ENCODE measurements at regions not wholly inside any gene's neighbourhood (a gene's known extent, or its start where the extent isn't known, plus 50 kb on each side); places are given as distances from the start of the nearest gene placed in this dataset.

- H3K4me1 ChIP-seq, result no peaks in the 10 kb centered on the region
- no peaks in the 10 kb centered on the region for H3K36me3 ChIP-seq
- no peak overlapping the region for H3K27ac ChIP-seq
- H3K4me3 ChIP-seq, result no peak overlapping the region
- H3K27me3 ChIP-seq, result peaks cover 22% of the 10 kb centered on the region
- no peaks in the 10 kb centered on the region for H3K9me3 ChIP-seq
- no peak for ATAC-seq
- intact Hi-C loops (cut with DNase I), result no loop called here
- no peak for DNase-seq
- TF ChIP-seq CTCF (IDR thresholded peaks at IDR 0.05), result no peak
Measured at GRCh38 chr9:86636519-86636918, 282.3 kb upstream of the TUT7 start.

- no peak for TF ChIP-seq CTCF (IDR thresholded peaks at IDR 0.05)
- Histone ChIP-seq H3K4me3 (no peak overlapping the region), H3K9me3 (no peaks in the 10 kb centered on the region), H3K27me3 (peaks cover 22% of the 10 kb centered on the region), H3K27ac (no peak overlapping the region), H3K4me1 (no peaks in the 10 kb centered on the region), H3K36me3 (no peaks in the 10 kb centered on the region)
- ATAC-seq (no peak), DNase-seq (no peak)
- intact Hi-C loops (cut with DNase I), result no loop called here
Measured at GRCh38 chr9:86636038-86636437, 281.8 kb upstream of the TUT7 start.

GRCh38 chr9:86634501-86634900 is 280.3 kb upstream of the TUT7 start:
- Histone ChIP-seq H3K4me1 (no peaks in the 10 kb centered on the region), H3K27ac (no peak overlapping the region), H3K9me3 (no peaks in the 10 kb centered on the region), H3K4me3 (no peak overlapping the region), H3K27me3 (peaks cover 22% of the 10 kb centered on the region), H3K36me3 (no peaks in the 10 kb centered on the region)
- no peak for ATAC-seq
- intact Hi-C loops (cut with DNase I), result no loop called here
- no peak for TF ChIP-seq CTCF (IDR thresholded peaks at IDR 0.05)
- no peak for DNase-seq

GRCh38 chr9:86633945-86634344 is 279.7 kb upstream of the TUT7 start:
- DNase-seq (no peak), ATAC-seq (no peak)
- Histone ChIP-seq H3K4me1 (no peaks in the 10 kb centered on the region), H3K9me3 (no peaks in the 10 kb centered on the region), H3K27ac (no peak overlapping the region), H3K4me3 (no peak overlapping the region), H3K27me3 (peaks cover 22% of the 10 kb centered on the region), H3K36me3 (no peaks in the 10 kb centered on the region)
- intact Hi-C loops (cut with DNase I), result no loop called here
- TF ChIP-seq CTCF (IDR thresholded peaks at IDR 0.05), result no peak

GRCh38 chr9:86632537-86632936 is 278.3 kb upstream of the TUT7 start:
- no peak for TF ChIP-seq CTCF (IDR thresholded peaks at IDR 0.05)

GRCh38 chr9:86629530-86629929 is 275.3 kb upstream of the TUT7 start:
- no peak for TF ChIP-seq CTCF (IDR thresholded peaks at IDR 0.05)
- Histone ChIP-seq H3K27ac (no peak overlapping the region), H3K36me3 (no peaks in the 10 kb centered on the region), H3K27me3 (peaks cover 6% of the 10 kb centered on the region), H3K4me3 (no peak overlapping the region), H3K4me1 (no peaks in the 10 kb centered on the region), H3K9me3 (no peaks in the 10 kb centered on the region)
- ATAC-seq (no peak), DNase-seq (no peak)
- intact Hi-C loops (cut with DNase I), result no loop called here

More at GRCh38 chr9:86632537-86632936, 278.3 kb upstream of the TUT7 start:
- intact Hi-C loops (cut with DNase I), result no loop called here
- peaks cover 21% of the 10 kb centered on the region for H3K27me3 ChIP-seq
- H3K27ac ChIP-seq, result no peak overlapping the region
- H3K36me3 ChIP-seq, result no peaks in the 10 kb centered on the region
- ATAC-seq (no peak), DNase-seq (no peak)
- H3K9me3 ChIP-seq, result no peaks in the 10 kb centered on the region
- no peak overlapping the region for H3K4me3 ChIP-seq
- H3K4me1 ChIP-seq, result no peaks in the 10 kb centered on the region

Data from upper lobe of right lung (tissue), 1 donor.